HepG2 (cell line): ENCODE measurements at regions not wholly inside any gene's neighbourhood (a gene's known extent, or its start where the extent isn't known, plus 50 kb on each side); places are given as distances from the start of the nearest gene placed in this dataset.

ENCODE experiments used
- ATAC-seq: fragments of 200-7000 bp; cut with Tn5 transposase; 3 replicates; pipeline ENCODE4 v1.9.1; 2020; ENCODE audit warnings: mild to moderate bottlenecking, moderate library complexity
- BruUV-seq: library from RNA; stranded (reverse); fragments of 400-500 nt; replicated peaks from 2 replicates; lab custom pipeline; 2021; lab: Mats Ljungman, UMichigan
- CTCF ChIA-PET: fragments of 300-600 bp; formaldehyde crosslinking; extraction: SDS; loops from one replicate; lab custom pipeline; 2021; ENCODE audit warnings: low total read pairs, inconsistent platforms, low intra/inter-chr PET ratio; lab: Yijun Ruan, JAX
- POLR2A ChIA-PET: fragments of 350-600 bp; sonication (Branson Sonifier 250); formaldehyde crosslinking; loops from one replicate; lab custom pipeline; 2020; ENCODE audit warnings: antibody characterized with exemption, inconsistent platforms; lab: Yijun Ruan, JAX
- DNase-seq: peaks from one replicate; pipeline ENCODE4 v3.0.0-alpha.2; 2015; ENCODE audit warnings: low spot score
- FAIRE-seq: peaks from 3 replicates; lab custom pipeline; 2011; peaks lifted over from hg19 to GRCh38; lab: Jason Lieb, UNC
- H2AFZ ChIP-seq: one replicate; pipeline ENCODE4 v1.6.1; 2011; ENCODE audit warnings: low read length, inconsistent platforms
- H3K27ac ChIP-seq: fragments of 300-600 bp; 3 replicates; pipeline ENCODE4 v1.8.0; 2011; ENCODE audit warnings: mixed run types, mild to moderate bottlenecking, mixed read lengths, low read length, inconsistent platforms; ENCODE audit not compliant: insufficient read depth; ENCODE audit errors: extremely low read length
- H3K27me3 ChIP-seq, 2 experiments: fragments of 200-600 bp in 1 of 2; 2 replicates in 1 of 2; 3 replicates in 1 of 2; pipeline versions ENCODE4 v1.6.0 to v1.8.0; 2011; ENCODE audit warnings: low read length in 2 of 2, mild to moderate bottlenecking in 2 of 2, moderate library complexity in 2 of 2, inconsistent platforms in 1 of 2; ENCODE audit not compliant: insufficient read depth in 2 of 2, control insufficient read depth in 1 of 2
- H3K36me3 ChIP-seq, 2 experiments: fragments of 200-600 bp in 1 of 2; replicated peaks in 1 of 2; 2 replicates in 1 of 2; 3 replicates in 1 of 2; pipeline versions ENCODE4 v1.5.1 to v1.8.0; 2011; ENCODE audit warnings: low read length in 2 of 2, inconsistent platforms in 1 of 2; ENCODE audit not compliant: insufficient read depth in 2 of 2, control insufficient read depth in 1 of 2
- H3K4me1 ChIP-seq: 2 replicates; pipeline ENCODE4 v1.5.1; 2012; ENCODE audit warnings: low read length, inconsistent platforms; ENCODE audit not compliant: insufficient read depth
- H3K4me2 ChIP-seq: 2 replicates; pipeline ENCODE4 v1.6.0; 2011; ENCODE audit warnings: low read depth, low read length, inconsistent platforms
- H3K4me3 ChIP-seq, 3 experiments: fragments of 200-600 bp in 1 of 3; sonication (generic), shearing (Covaris generic) in 1 of 3; replicated peaks in 1 of 3; 2 replicates each; pipeline ENCODE4 v1.5.1; 2011 to 2016; ENCODE audit warnings: low read length in 3 of 3, inconsistent platforms in 2 of 3, low read depth in 2 of 3, mild to moderate bottlenecking in 2 of 3, control low read depth in 1 of 3, mixed read lengths in 1 of 3; ENCODE audit not compliant: insufficient read depth in 1 of 3
- H3K79me2 ChIP-seq: one replicate; pipeline ENCODE4 v1.6.1; 2011; ENCODE audit warnings: low read length, inconsistent platforms; ENCODE audit not compliant: insufficient read depth
- H3K9ac ChIP-seq: 2 replicates; pipeline ENCODE4 v1.6.0; 2011; ENCODE audit warnings: mild to moderate bottlenecking, low read depth, low read length, inconsistent platforms; ENCODE audit not compliant: insufficient read depth
- H3K9me3 ChIP-seq: 2 replicates; pipeline ENCODE4 v1.5.1; 2012; ENCODE audit warnings: mild to moderate bottlenecking, low read length
- H4K20me1 ChIP-seq: 2 replicates; pipeline ENCODE4 v1.6.0; 2011; ENCODE audit warnings: inconsistent platforms, mild to moderate bottlenecking, low read length, moderate library complexity; ENCODE audit not compliant: insufficient read depth
- ATRX ChIP-seq: sonication (generic); formaldehyde crosslinking; IDR thresholded peaks from 2 replicates; pipeline ENCODE4 v1.4.0; 2020; ENCODE audit warnings: missing genetic modification reagents, borderline replicate concordance
- CENPX ChIP-seq: sonication (generic); formaldehyde crosslinking; IDR thresholded peaks from 2 replicates; pipeline ENCODE4 v1.9.0; 2021; ENCODE audit warnings: mild to moderate bottlenecking, missing genetic modification reagents, moderate library complexity
- KMT2A ChIP-seq: sonication (generic); formaldehyde crosslinking; IDR thresholded peaks from 2 replicates; pipeline ENCODE4 v1.4.0; 2020; ENCODE audit warnings: missing genetic modification reagents
- MTA3 ChIP-seq: sonication (generic); formaldehyde crosslinking; IDR thresholded peaks from 2 replicates; pipeline ENCODE4 v1.4.0; 2020; ENCODE audit warnings: missing genetic modification reagents
- SCMH1 ChIP-seq: sonication (generic); formaldehyde crosslinking; IDR thresholded peaks from 2 replicates; pipeline ENCODE4 v1.9.0; 2021; ENCODE audit warnings: missing genetic modification reagents, mild to moderate bottlenecking, borderline replicate concordance
- ZFYVE20 ChIP-seq: sonication (generic); formaldehyde crosslinking; IDR thresholded peaks from 2 replicates; pipeline ENCODE4 v1.8.0; 2023; ENCODE audit warnings: low read depth, mild to moderate bottlenecking, moderate library complexity, missing genetic modification reagents, borderline replicate concordance
- ZNF230 ChIP-seq: sonication (generic); formaldehyde crosslinking; IDR thresholded peaks from 2 replicates; pipeline ENCODE4 v1.4.0; 2020; ENCODE audit warnings: mild to moderate bottlenecking, missing genetic modification reagents
- ZNF318 ChIP-seq: sonication (generic); formaldehyde crosslinking; IDR thresholded peaks from 2 replicates; pipeline ENCODE4 v1.4.0; 2020; ENCODE audit warnings: mild to moderate bottlenecking, missing genetic modification reagents
- WGBS: methylation state at CpG from one replicate; pipeline ENCODE4 v1.1.6; 2017; ENCODE audit warnings: low lambda C conversion rate; 5-methylcytosine and 5-hydroxymethylcytosine counted together
- in situ Hi-C: cut with HindIII; loops from 2 replicates; pipeline ENCODE4 v1.10.0; 2017; ENCODE audit warnings: low pct_unique_long_range_greater_than_20kb; ENCODE audit not compliant: extremely low pct_ligation_motif_present
- intact Hi-C: fragments of 100-400 bp; cut with micrococcal nuclease; formaldehyde crosslinking; loops from one replicate; pipeline ENCODE4 v1.10.0; 2022; ENCODE audit not compliant: unreplicated experiment

- no TSS peak for BruUV-seq
- Histone ChIP-seq H3K4me2 (no peak overlapping the region), H3K27ac (no peak overlapping the region), H3K27me3 (no peaks in the 10 kb centered on the region), H3K79me2 (no peaks in the 10 kb centered on the region), H2AFZ (no peak overlapping the region), H3K4me3 (no peak overlapping the region), H3K4me1 (no peaks in the 10 kb centered on the region), H3K9me3 (peaks cover 86% of the 10 kb centered on the region), H3K36me3 (no peaks in the 10 kb centered on the region), H4K20me1 (no peaks in the 10 kb centered on the region), H3K9ac (no peak overlapping the region)
- CTCF ChIA-PET, result no interaction called here
- no peak for ATAC-seq
- TF ChIP-seq ZNF230 (CRISPR knock-in tag), result no peak
- TF ChIP-seq ATRX, result no peak
- TF ChIP-seq CENPX (CRISPR knock-in tag), result no peak
- TF ChIP-seq SCMH1 (CRISPR knock-in tag), result no peak
- TF ChIP-seq ZNF318 (CRISPR knock-in tag), result no peak
- no peak for TF ChIP-seq ZFYVE20
- TF ChIP-seq KMT2A (CRISPR knock-in tag), result no peak
- no peak for TF ChIP-seq MTA3 (CRISPR knock-in tag)
- WGBS, result 1% methylated on average over 3 of the region's 3 CpGs
- intact Hi-C loops (no loop called here), in situ Hi-C loops (no loop called here)
- no peak for FAIRE-seq
- DNase-seq, result no peak
- POLR2A ChIA-PET, result no interaction called here
Measured at GRCh38 chr2:41498781-41499180, 549.0 kb upstream of the PKDCC start.
